GM21360 (cell line): ENCODE measurements at regions not wholly inside any gene's neighbourhood (a gene's known extent, or its start where the extent isn't known, plus 50 kb on each side); places are given as distances from the start of the nearest gene placed in this dataset.
"Not testable (repeated sequence)": the region's sequence is repeated elsewhere in the genome, so short reads cannot be mapped to it uniquely, and the experiment has no call there.

Experiments
- ATAC-seq: cut with Tn5 transposase; IDR thresholded peaks from one replicate; pipeline ENCODE4 v1.9.1; 2021; ENCODE audit warnings: mild to moderate bottlenecking, moderate library complexity; ENCODE audit not compliant: unreplicated experiment

DNA sequence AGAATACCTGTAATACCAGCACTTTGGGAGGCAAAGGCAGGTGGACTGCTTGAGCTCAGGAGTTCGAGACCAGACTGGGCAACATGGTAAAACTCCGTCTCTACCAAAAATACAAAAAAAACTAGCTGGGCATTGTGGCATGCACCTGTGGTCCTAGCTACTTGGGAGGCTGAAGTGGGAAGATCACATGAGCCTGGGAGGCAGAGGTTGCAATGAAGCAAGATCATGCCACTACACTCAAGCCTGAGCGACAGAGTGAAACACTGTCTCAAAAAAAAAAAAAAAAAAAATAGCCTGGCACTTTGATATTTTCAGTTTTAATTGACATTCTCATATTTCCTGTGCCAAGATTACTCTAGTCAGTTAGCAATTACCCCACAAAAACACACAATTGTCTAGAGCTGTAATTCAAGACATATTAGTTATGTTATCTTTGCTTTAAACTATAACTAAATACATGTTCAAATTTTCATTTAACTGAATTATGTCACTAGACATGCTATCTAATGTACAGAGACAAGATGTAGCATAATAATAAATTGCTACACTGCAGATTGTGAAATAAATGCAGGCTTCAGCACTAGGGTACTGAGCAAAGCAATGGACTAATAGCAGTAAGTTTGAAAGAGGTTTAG lies 378.2 kb upstream of the GRAMD2B start:
- ATAC-seq, result no peak

DNA sequence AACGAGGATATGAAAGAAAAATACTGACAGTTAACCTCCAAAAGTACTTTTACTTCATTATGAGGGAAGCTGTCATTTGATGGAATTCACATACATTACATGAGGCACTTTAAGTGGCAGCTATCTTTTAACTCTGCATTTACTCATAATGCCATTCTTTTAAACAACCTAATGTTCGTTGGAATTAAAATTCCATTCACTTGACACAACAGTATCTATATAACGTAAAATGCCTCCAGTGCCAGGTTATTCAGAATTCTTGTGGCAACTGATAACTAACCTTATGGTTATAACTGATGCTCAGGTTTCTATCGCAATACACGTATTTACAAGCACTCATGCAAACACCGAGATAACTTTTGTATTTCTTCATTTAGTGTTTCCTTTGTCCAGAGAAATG lies 376.9 kb upstream of the GRAMD2B start:
- ATAC-seq, result no peak

GRCh38 chr5:126046846-126047571 lies 376.2 kb upstream of the GRAMD2B start:
- ATAC-seq, result no peak

- ATAC-seq, result no peak
Observed at GRCh38 chr5:126052120-126052519, 371.1 kb upstream of the GRAMD2B start.

GRCh38 chr5:126052791-126053190 lies 370.4 kb upstream of the GRAMD2B start:
- no peak for ATAC-seq

GRCh38 chr5:126053630-126054029 lies 369.6 kb upstream of the GRAMD2B start:
- ATAC-seq, result no peak

- no peak for ATAC-seq
Observed at GRCh38 chr5:126054577-126055347, 368.4 kb upstream of the GRAMD2B start.

- no peak for ATAC-seq
Observed at GRCh38 chr5:126055348-126055729, 367.9 kb upstream of the GRAMD2B start.

- ATAC-seq, result no peak
Observed at GRCh38 chr5:126056352-126056751, 366.9 kb upstream of the GRAMD2B start.

GRCh38 chr5:126056851-126057622 lies 366.2 kb upstream of the GRAMD2B start:
- ATAC-seq, result no peak

DNA sequence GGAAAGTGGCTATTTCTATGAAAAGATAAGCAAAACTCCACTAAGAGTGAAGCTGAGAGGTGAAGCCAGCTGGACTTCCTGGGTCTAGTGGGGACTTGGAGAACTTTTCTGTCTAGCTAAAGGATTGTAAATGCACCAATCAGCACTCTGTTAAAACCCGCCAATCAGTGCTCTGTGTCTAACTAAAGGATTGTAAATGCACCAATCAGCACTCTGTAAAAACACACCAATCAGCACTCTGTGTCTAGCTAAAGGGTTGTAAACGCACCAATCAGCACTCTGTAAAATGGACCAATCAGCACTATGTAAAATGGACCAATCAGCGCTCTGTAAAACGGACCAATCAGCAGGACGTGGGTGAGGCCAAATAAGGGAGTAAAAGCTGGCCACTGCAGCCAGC lies 364.8 kb upstream of the GRAMD2B start:
- not testable (repeated sequence) for ATAC-seq

- no peak for ATAC-seq
Observed at GRCh38 chr5:126062398-126063221, 360.6 kb upstream of the GRAMD2B start.

GRCh38 chr5:126065061-126065460 lies 358.1 kb upstream of the GRAMD2B start:
- no peak for ATAC-seq

- ATAC-seq, result no peak
Observed at GRCh38 chr5:126066836-126067235, 356.4 kb upstream of the GRAMD2B start.

DNA sequence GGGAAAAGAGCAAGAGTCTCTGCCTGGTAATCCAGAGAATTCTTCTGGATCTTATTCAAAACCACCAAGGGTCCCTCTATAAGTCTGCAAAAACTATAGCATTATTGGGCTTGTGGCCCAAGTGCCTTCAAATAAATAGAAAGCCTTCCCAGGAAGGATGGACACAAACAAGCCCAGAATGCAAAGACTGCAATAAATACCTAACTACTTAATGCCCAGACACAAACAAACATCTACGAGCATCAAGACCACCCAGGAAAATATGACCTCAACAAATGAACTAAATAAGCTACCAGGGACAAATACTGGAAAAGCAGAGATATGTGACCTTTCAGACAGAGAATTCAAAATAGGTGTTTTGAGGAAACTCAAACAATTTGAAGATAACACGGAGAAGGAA lies 355.8 kb upstream of the GRAMD2B start:
- no peak for ATAC-seq

GRCh38 chr5:126069329-126069728 lies 353.9 kb upstream of the GRAMD2B start:
- ATAC-seq, result no peak

GRCh38 chr5:126070481-126070880 lies 352.7 kb upstream of the GRAMD2B start:
- ATAC-seq, result no peak

DNA sequence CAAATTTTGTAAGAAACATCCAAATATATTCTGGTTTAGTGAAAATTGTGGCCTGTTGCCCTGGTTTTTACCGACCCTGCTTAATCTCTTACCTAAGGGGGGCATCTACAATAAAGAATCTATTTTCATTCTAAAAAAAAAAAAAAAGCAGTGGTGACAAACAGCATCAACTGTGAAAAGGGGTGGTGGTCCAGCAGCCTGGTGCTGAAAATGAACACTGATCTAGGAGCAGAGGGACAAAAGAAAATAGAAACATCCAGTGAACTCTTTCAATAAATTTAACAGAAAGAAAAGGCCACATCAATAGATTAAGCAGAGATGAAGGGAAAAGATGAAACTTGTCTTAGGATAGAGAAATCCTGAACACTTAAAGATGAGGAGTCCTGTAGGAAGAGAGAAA lies 348.7 kb upstream of the GRAMD2B start:
- ATAC-seq, result no peak

GRCh38 chr5:126079266-126079665 lies 343.9 kb upstream of the GRAMD2B start:
- no peak for ATAC-seq

DNA sequence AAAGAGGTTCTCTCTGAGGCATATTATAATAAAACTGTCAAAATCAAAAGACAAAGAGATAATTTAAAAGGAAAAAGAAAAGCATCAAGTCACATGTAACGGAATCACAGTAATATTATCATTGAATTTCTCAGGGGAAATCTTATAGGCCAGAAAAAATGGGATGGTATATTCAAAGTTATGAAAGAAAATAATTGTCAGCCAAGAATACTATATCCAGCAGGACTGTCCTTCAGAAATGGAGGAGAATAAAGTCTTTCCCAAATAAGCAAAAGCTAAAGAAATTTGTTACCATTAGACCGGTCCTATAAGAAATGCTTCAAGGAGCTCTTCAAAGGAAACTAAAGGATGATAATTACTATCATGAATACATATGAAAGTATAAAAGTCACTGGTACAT lies 342.0 kb upstream of the GRAMD2B start:
- ATAC-seq, result no peak
